Mucosa of gallbladder (tissue), 1 donor: ENCODE measurements at regions not wholly inside any gene's neighbourhood (a gene's known extent, or its start where the extent isn't known, plus 50 kb on each side); places are given as distances from the start of the nearest gene placed in this dataset.
"Not testable (repeated sequence)": the region's sequence is repeated elsewhere in the genome, so short reads cannot be mapped to it uniquely, and the experiment has no call there.

Experiments
- DNase-seq: peaks from one replicate; pipeline ENCODE4 v3.0.0-alpha.2; 2020; ENCODE audit warnings: low spot score
- donor health status: DM: no; HTN: no; CAD: no.

GRCh38 chr9:32148553-32148952 is 235.9 kb upstream of the ACO1 start:
- DNase-seq = not testable (repeated sequence)

GRCh38 chr9:32161209-32161608 is 223.2 kb upstream of the ACO1 start:
- no peak for DNase-seq

GRCh38 chr9:32161720-32162119 is 222.7 kb upstream of the ACO1 start:
- DNase-seq = no peak

GRCh38 chr9:32166316-32166715 is 218.1 kb upstream of the ACO1 start:
- DNase-seq = not testable (repeated sequence)

- no peak for DNase-seq
Observed at GRCh38 chr9:32171339-32171738, 213.1 kb upstream of the ACO1 start.

- DNase-seq = no peak
Observed at GRCh38 chr9:32172256-32172655, 212.2 kb upstream of the ACO1 start.

GRCh38 chr9:32177396-32177795 is 207.0 kb upstream of the ACO1 start:
- DNase-seq = no peak

- no peak for DNase-seq
Observed at GRCh38 chr9:32180597-32180996, 203.8 kb upstream of the ACO1 start.

- DNase-seq = no peak
Observed at GRCh38 chr9:32200241-32200640, 184.2 kb upstream of the ACO1 start.

- no peak for DNase-seq
Observed at GRCh38 chr9:32200896-32201295, 183.5 kb upstream of the ACO1 start.

- DNase-seq = not testable (repeated sequence)
Observed at GRCh38 chr9:32209164-32209563, 175.3 kb upstream of the ACO1 start.

- DNase-seq = no peak
Observed at GRCh38 chr9:32218100-32218767, 166.2 kb upstream of the ACO1 start.

- DNase-seq = no peak
Observed at GRCh38 chr9:32220750-32221149, 163.7 kb upstream of the ACO1 start.

- DNase-seq = no peak
Observed at GRCh38 chr9:32234451-32234850, 150.0 kb upstream of the ACO1 start.

- no peak for DNase-seq
Observed at GRCh38 chr9:32247168-32247567, 137.3 kb upstream of the ACO1 start.

- no peak for DNase-seq
Observed at GRCh38 chr9:32248189-32248712, 136.2 kb upstream of the ACO1 start.

- DNase-seq = peak; percentile 57
Observed at GRCh38 chr9:32251539-32251938, 132.9 kb upstream of the ACO1 start.

GRCh38 chr9:32253731-32254130 is 130.7 kb upstream of the ACO1 start:
- no peak for DNase-seq

- DNase-seq = no peak
Observed at GRCh38 chr9:32255026-32255425, 129.4 kb upstream of the ACO1 start.

GRCh38 chr9:32258482-32258881 is 126.0 kb upstream of the ACO1 start:
- DNase-seq = no peak

GRCh38 chr9:32260151-32260862 is 124.1 kb upstream of the ACO1 start:
- no peak for DNase-seq

- DNase-seq = no peak
Observed at GRCh38 chr9:32264170-32264864, 120.1 kb upstream of the ACO1 start.

GRCh38 chr9:32265037-32265436 is 119.4 kb upstream of the ACO1 start:
- DNase-seq = no peak
